Right lobe of liver (tissue), 4 donors: ENCODE measurements at regions not wholly inside any gene's neighbourhood (a gene's known extent, or its start where the extent isn't known, plus 50 kb on each side); places are given as distances from the start of the nearest gene placed in this dataset.

ENCODE experiments used
- CTCF ChIP-seq, 4 donors: fragments of 200-600 bp in 3 of 4; fragments of 450-650 bp in 1 of 4; IDR thresholded peaks; one replicate each; pipeline versions ENCODE4 v1.5.1 to v1.8.0; 2016 to 2022; ENCODE audit warnings: antibody characterized with exemption in 4 of 4, mild to moderate bottlenecking in 2 of 4
- POLR2A ChIP-seq: fragments of 450-650 bp; IDR thresholded peaks from one replicate; pipeline ENCODE4 v1.6.1; 2017; ENCODE audit warnings: antibody characterized with exemption, mild to moderate bottlenecking
- donor health status: DM: no; HTN: no; CAD: no.
- donor health status: DM: no; HTN: no; CAD: no.
- donor health status: DM: no; HTN: yes; CAD: no.

GRCh38 chr11:16512198-16512898 lies 156.0 kb upstream of the SOX6 start:
- TF ChIP-seq POLR2A: no peak
- no peak for TF ChIP-seq CTCF (IDR thresholded peaks at IDR 0.05)
